ENCODE measurements at regions not wholly inside any gene's neighbourhood (a gene's known extent, or its start where the extent isn't known, plus 50 kb on each side); places are given as distances from the start of the nearest gene placed in this dataset.

DNA sequence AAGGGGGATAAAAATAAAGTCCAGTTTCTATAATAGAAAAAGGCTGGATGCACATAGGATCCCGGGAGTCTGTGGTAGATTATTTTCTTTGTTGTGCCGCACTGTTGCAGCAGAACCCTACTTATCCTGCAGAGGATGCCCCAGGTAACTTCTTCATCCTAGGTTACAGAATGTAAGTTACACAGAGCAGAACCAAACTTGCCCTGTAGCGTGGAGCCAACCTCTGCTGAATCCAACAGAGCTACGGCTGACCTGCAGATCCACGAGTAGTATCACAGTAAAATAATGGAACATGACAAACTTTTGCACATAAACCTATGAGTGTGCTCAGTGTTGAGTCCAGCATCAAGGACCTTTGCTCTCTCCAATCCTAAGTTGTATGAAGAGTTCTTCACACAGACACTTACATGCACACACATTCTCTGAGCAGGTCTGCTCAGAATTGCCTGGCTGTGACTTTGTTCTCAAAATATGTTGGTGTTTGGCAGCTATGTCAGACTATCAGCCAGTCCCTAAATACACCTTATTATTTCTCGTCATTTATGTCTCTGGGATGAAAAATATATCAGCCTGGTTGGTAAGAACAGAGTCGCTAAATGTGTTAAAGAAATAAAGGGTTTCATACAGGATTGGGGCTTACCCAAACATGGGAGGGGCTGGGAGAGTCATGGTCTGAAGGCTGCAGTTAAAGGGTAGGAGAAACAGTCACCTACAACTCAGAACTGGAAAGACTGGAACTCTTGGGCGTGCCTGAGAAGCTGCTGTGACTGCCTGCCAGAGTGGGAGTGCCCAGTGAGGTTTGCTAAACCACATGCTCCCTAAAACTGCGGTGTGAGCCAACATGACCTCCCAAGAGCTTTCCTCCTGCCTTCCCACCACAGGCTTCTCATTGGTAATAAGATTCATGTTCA, 165.1 kb upstream of the SLC24A3 start:
- TF ChIP-seq, protein P1, sequence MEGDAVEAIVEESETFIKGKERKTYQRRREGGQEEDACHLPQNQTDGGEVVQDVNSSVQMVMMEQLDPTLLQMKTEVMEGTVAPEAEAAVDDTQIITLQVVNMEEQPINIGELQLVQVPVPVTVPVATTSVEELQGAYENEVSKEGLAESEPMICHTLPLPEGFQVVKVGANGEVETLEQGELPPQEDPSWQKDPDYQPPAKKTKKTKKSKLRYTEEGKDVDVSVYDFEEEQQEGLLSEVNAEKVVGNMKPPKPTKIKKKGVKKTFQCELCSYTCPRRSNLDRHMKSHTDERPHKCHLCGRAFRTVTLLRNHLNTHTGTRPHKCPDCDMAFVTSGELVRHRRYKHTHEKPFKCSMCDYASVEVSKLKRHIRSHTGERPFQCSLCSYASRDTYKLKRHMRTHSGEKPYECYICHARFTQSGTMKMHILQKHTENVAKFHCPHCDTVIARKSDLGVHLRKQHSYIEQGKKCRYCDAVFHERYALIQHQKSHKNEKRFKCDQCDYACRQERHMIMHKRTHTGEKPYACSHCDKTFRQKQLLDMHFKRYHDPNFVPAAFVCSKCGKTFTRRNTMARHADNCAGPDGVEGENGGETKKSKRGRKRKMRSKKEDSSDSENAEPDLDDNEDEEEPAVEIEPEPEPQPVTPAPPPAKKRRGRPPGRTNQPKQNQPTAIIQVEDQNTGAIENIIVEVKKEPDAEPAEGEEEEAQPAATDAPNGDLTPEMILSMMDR (IDR thresholded peaks at IDR 0.05), result no peak

DNA sequence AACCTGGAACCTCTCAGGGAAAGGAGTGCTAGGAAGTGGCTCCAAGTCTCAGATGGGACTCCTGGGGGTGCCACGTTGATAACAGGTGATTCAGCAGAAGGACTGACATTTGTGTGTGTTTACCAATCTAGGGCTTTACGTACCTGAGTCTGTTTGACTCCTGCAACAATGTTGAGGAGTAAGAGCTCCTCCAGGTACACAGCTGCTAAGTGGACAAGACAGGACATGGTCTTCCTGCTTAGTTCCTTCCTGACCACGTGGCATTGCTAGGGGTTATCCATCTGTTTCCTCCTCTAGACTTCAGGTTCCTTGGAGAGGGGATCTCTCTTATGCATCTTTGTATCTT, 164.5 kb upstream of the SLC24A3 start:
- TF ChIP-seq, protein P1 (IDR thresholded peaks at IDR 0.05), result no peak

DNA sequence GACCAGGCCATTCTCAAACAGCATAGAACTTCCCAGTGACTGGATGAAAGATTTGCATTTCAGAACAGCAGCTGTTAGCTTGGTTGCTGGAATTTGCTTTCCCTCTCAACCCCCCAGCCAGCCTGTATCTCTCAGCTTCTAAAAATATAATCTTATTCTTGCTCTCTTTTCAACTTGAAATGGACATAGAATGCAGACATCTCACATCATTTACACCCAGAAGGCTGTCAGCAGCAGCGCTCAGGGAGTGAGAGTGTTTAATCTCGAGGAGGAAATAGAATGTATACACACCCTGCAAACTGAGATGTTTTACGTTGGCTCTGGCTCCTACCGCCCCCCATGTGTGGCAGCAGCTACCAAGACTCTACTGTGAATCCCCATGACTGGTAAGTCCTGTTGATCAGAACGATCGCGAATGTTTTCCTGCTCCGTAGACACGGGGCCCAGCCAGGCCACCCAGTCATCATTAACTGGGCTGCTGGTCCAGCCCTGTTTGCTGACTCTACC, 163.4 kb upstream of the SLC24A3 start:
- TF ChIP-seq, protein P1 (IDR thresholded peaks at IDR 0.05), result no peak

DNA sequence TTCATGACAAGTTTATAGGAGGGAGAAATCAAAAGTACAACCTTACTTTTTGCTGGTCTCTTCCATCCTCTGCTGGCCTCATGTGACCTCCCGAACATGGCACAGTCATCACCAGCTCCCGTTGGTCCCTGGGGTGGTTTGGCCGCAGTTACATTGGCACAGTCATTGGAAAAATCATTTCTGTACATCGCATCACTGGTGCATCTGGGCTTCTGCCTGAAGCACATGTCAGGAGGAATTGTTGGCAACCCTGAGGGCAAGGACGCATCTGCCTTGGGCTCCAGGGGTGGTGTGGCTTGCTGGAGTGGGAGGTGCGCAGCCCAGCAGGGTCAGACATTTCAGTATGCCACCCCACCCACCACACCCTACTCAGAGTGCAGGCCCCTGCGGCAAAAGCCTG, 162.9 kb upstream of the SLC24A3 start:
- TF ChIP-seq, protein P1 (IDR thresholded peaks at IDR 0.05), result no peak

DNA sequence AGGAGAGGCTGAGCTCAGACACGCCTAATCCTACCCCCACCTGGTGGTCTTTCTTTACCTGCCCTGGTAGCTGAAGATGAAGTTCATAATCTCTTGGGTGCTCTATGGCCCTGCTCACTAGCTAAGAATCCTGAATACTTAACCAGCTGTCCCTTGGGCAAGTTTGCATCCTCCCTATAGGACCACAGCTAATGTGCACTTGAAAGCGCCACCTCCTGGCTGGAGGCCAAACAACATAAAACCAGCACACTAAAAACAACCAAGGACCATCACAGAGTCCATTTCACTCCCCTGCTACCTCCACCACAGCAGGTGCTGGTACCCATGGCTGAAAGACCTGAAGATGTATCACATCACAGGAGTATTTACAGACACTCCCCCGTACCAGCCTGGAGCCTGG, 155.5 kb upstream of the SLC24A3 start:
- TF ChIP-seq, protein P1 (IDR thresholded peaks at IDR 0.05), result peak; percentile 41; the same call in 1 of the 2 replicates

DNA sequence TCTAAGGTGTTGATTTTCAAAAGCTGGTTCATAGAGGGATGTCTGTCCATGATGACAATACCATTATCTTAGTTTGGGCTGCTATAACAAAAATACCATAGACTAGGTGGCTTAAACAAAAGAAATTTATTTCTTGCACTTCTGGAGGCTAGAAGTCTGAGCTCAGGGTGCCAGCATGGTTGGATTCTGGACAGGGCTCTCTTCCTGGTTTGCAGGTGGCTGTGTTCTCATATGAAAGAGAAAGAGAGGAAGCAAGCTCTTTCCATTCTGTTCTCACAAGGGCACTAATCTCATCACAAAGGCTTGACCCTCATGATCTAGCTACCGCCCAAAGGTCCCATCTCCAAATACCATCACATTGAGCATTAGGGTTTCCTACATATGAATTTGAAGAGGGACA, 144.5 kb upstream of the SLC24A3 start:
- TF ChIP-seq, protein P1 (IDR thresholded peaks at IDR 0.05), result no peak

DNA sequence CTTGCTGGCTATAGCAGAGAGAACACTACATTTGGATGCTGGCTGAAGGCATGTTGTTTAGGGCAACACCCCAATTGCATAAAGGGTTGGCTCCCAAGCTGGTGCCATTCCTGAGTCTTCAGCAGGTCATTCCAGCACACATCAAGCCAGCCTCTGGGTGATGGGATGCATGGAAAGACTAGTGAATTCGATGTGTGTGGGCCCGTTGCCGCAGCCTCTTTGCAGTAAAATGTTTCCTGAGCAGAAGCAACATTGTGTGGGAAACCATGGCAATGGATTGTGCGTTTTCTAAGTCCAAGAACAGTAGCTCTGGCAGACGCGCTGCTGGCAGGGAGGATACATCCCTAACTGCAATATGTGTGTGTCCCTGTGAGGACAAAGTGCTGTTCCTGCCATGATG, 142.4 kb upstream of the SLC24A3 start:
- TF ChIP-seq, protein P1 (IDR thresholded peaks at IDR 0.05), result no peak

All from LNCAP (cell line).